ENCODE measurements at regions not wholly inside any gene's neighbourhood (a gene's known extent, or its start where the extent isn't known, plus 50 kb on each side); places are given as distances from the start of the nearest gene placed in this dataset.

DNA sequence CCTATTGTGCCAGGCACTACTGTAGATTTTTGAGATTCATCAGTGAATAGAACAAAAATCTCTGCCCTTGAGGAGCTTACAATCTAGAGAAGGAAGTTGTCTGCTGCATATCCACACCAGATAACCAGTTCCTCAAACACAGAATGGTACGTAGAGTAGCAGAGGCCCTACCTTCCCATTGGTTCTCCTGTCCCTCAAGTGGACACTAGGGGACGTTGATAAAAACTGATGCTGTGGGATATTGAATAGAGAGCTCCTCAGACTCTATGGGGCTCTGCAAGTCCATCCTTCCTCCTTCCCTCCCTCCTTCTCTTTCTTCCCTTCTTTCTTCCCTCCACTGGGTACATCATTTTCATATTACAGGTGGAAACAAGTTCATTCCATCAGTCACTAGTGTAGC, 371.3 kb downstream of the PBX1 start:
- TF ChIP-seq, protein P1, sequence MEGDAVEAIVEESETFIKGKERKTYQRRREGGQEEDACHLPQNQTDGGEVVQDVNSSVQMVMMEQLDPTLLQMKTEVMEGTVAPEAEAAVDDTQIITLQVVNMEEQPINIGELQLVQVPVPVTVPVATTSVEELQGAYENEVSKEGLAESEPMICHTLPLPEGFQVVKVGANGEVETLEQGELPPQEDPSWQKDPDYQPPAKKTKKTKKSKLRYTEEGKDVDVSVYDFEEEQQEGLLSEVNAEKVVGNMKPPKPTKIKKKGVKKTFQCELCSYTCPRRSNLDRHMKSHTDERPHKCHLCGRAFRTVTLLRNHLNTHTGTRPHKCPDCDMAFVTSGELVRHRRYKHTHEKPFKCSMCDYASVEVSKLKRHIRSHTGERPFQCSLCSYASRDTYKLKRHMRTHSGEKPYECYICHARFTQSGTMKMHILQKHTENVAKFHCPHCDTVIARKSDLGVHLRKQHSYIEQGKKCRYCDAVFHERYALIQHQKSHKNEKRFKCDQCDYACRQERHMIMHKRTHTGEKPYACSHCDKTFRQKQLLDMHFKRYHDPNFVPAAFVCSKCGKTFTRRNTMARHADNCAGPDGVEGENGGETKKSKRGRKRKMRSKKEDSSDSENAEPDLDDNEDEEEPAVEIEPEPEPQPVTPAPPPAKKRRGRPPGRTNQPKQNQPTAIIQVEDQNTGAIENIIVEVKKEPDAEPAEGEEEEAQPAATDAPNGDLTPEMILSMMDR (IDR thresholded peaks at IDR 0.05) = no peak
- no peak for TF ChIP-seq EZH2 (IDR thresholded peaks at IDR 0.05)
